GM12875 (cell line): ENCODE measurements at regions not wholly inside any gene's neighbourhood (a gene's known extent, or its start where the extent isn't known, plus 50 kb on each side); places are given as distances from the start of the nearest gene placed in this dataset.

Experiments used
- H3K4me3 ChIP-seq: one replicate; pipeline ENCODE4 v1.5.1; 2011; ENCODE audit warnings: low read depth, low read length, control low read depth
- CTCF ChIP-seq: IDR thresholded peaks from 2 replicates; pipeline ENCODE4 v1.5.1; 2011; ENCODE audit warnings: low read depth, mild to moderate bottlenecking, control low read depth, inconsistent platforms, low read length, moderate library complexity, borderline replicate concordance; ENCODE audit not compliant: insufficient read depth

DNA sequence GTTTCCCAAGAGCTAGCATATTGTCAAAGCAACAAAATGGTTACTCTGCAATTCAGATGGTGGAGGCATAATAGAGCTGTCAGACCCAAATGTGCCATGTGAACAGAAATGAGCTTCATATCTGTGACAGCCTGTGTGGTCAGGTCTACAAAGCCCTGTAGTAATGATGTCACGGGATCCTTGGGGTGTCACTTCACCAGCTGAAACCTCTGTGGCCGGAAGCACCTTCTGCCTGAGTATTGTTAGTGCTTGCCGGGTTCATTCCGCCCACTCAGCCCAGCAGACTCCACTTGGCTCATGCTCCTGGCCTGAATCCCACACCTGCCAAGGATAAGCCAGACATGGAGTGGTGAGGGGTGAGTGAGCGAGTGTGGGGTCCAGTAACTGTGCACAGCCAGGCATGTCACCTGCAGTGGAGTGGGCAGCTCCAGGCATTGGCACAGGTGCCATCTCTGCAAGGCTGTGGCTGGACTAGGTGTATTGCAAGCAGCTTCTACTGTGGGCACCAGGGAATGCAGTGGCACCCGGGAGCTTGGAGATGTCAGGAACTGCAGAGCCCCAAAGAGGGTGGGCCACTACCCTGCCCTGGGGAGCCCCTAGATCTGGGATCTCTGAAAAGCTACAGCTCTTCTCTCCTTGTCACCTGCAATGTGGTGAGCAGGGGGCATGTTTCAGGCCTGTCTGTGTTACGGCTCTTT, 341.9 kb upstream of the CHRM2 start:
- no peak for TF ChIP-seq CTCF
- H3K4me3 ChIP-seq: no peak overlapping the region

DNA sequence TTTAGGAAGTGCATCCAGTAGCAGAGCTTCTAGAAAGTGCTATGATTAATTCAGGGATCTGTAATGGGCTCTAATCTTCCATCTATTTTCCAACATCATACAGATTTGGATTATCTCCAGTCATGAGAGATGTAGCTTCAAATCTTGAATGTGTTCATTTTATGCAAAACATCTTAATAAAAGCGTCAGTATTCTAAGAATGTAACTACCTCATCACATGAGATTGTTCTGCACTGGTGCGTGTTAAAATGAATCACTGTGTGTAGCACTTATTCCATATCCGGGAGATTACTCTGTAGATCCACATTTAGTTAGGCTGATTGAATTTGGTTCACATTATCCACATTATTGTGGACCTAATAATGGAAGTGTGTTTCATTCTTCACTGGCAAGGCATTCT, 344.9 kb upstream of the CHRM2 start:
- no peak for TF ChIP-seq CTCF
- no peak overlapping the region for H3K4me3 ChIP-seq

GRCh38 chr7:136517971-136518370, 350.5 kb upstream of the CHRM2 start:
- H3K4me3 ChIP-seq: no peak overlapping the region
- no peak for TF ChIP-seq CTCF

DNA sequence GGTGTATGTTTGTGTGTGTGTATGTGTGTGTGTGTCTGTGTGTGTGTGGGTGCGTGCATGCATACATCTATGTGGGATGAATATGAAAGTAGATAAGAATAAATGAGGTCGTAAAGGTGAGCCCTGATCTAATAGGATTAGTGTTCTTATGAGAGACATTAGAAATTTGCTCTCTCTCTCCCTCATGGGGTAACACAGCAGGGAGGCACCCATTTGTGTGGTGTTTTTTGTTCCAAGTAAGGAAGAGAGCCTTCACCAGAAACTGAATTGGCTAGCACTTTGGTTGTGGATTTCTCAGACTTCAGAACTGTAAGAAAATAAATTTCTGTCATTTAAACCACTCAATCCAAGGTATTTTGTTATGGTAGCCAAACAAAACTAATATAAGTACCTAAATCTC, 353.7 kb upstream of the CHRM2 start:
- H3K4me3 ChIP-seq: no peak overlapping the region

GRCh38 chr7:136513744-136514143, 354.7 kb upstream of the CHRM2 start:
- TF ChIP-seq CTCF: no peak
- H3K4me3 ChIP-seq: no peak overlapping the region

More for the DNA sequence above, 353.7 kb upstream of the CHRM2 start:
- no peak for TF ChIP-seq CTCF

DNA sequence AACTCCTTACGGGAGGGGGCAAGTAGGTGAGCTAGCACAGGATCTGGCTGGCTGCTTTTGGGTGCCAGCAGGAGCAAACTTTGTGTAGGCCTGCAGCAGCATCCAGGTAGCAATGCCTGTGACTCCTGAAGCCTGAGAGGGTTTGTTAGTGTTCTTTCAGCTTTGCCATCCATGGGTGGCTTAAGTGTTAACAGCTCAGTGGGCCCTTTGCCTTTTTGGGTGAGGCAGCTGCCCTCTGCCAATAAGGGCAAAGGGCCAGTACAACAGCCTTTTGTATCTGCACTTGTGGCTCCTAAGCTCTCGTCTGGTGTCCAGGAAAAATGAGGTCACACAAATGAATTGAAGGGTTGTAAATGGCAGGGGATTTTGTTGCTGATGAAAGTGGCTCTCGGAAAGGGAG, 359.0 kb upstream of the CHRM2 start:
- H3K4me3 ChIP-seq: no peak overlapping the region
- TF ChIP-seq CTCF: no peak

- TF ChIP-seq CTCF: no peak
- no peak overlapping the region for H3K4me3 ChIP-seq
These were observed 366.3 kb upstream of the CHRM2 start for GRCh38 chr7:136502162-136502561.
